ENCODE measurements at regions not wholly inside any gene's neighbourhood (a gene's known extent, or its start where the extent isn't known, plus 50 kb on each side); places are given as distances from the start of the nearest gene placed in this dataset.
A peak's percentile ranks its signal among the peaks of the same experiment; 100 is the strongest.

DNA sequence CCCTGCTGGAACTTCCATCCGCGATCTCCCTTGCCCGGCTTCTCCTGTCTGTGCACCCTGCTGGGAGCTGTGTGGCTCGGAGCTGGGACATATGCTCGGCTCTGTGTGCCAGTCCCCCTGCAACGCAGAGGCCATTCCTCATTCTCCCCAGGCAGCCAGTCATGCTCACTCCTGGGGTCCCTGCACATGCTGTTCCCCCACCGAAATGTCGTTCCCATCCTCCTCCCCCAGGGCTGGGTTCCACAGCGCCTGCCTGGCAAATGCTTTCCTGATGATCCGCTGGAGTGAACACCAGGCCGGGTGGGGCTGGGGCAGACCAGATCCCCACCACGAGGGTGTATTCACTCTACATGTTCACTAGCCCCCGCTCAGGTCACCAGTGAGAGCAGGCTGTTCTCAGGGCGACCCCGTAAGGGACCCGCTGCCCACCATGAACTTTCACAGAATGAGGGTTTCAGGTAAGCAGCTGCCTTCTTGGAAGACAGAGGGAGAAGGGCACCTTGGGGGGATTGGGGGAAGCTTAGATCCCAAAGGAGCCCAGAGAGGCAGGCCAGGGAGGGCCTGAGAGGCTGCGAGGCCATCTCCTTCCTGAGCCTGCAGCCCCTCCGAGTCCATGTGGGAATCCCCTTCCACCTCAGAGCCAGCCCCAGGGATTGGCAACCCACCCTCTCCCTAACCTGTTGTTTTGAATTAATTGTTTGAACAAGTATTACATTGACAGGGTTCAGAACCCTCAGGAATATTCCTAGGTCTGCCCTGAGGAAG, 88.7 kb upstream of the IQSEC1 start:
- Histone ChIP-seq H3K27me3 (ENCODE audit: control insufficient read depth, insufficient read depth, low read length) (no peaks in the 10 kb centered on the region), H3K4me3 (ENCODE audit: low read depth, low read length) (no peak overlapping the region), H3K4me1 (ENCODE audit: control insufficient read depth, insufficient read depth, low read length) (peaks cover 4% of the 10 kb centered on the region), H3K9ac (ENCODE audit: low read depth, low read length) (peak overlapping the region; percentile 12), H3K36me3 (ENCODE audit: control insufficient read depth, insufficient read depth, low read length) (no peaks in the 10 kb centered on the region), H3K9me3 (ENCODE audit: control insufficient read depth, insufficient read depth, low read length) (no peaks in the 10 kb centered on the region)

DNA sequence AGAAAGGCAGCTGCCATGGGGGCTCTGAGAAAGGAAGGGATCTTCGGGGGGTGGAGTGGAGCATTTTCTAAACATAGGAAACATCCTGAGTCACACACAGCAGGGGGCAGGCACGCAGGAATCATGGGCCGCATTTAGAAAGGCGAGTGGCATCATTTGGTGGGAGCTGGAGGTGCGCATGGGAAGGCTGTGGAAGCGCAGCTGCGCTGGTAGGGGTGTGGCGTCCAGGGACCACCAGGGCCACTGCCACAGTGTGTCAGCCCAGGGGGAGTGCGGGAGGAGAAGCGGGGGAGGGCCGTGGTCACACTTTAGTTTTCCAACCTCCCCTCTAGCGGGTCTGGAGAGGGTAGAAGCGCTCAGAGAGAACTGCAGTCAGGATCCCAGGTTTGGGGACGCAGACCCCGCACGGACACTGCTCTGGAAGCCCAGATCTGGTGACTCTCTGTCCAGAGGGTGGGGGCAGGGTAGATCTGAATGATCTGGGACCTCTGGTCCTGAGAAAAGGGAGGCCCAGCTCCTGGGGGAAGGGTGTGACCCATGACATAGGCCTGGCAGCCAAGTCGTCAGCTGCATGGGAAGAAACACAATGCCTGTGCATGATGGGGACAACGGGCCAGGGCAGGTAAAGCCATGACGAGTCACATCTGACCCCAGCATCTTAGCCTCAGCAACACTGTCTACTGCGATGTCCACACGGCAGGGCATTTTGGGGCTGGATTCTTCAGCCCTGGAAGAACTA, 88.0 kb upstream of the IQSEC1 start:
- no peaks in the 10 kb centered on the region for H3K27me3 ChIP-seq (ENCODE audit: control insufficient read depth, insufficient read depth, low read length)
- H3K9me3 ChIP-seq (ENCODE audit: control insufficient read depth, insufficient read depth, low read length), result no peaks in the 10 kb centered on the region
- H3K4me1 ChIP-seq (ENCODE audit: control insufficient read depth, insufficient read depth, low read length), result peaks cover 4% of the 10 kb centered on the region
- no peak overlapping the region for H3K9ac ChIP-seq (ENCODE audit: low read depth, low read length)
- no peak overlapping the region for H3K4me3 ChIP-seq (ENCODE audit: low read depth, low read length)
- H3K36me3 ChIP-seq (ENCODE audit: control insufficient read depth, insufficient read depth, low read length), result no peaks in the 10 kb centered on the region

DNA sequence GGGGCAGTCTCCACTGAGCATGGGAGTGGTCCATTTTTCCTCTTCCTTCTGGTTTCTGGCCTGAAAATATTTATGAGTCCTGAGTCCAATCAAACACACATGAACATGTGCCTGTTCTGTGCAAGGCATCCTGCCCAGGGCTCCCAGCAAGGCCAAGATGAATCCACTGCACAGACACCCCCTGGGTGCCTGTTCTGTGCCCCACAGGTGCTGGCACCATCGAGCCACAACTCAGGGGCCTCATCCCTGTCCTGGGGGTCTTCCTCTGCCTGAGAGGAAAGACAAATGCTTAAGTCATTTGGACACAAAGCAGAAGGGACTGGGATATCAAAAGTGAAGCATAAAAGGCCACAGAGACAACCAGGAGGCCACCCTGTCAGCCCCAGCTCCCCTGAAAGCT, 87.4 kb upstream of the IQSEC1 start:
- Histone ChIP-seq H3K4me3 (ENCODE audit: low read depth, low read length) (no peak overlapping the region), H3K27me3 (ENCODE audit: control insufficient read depth, insufficient read depth, low read length) (no peaks in the 10 kb centered on the region), H3K9me3 (ENCODE audit: control insufficient read depth, insufficient read depth, low read length) (no peaks in the 10 kb centered on the region), H3K36me3 (ENCODE audit: control insufficient read depth, insufficient read depth, low read length) (no peaks in the 10 kb centered on the region), H3K9ac (ENCODE audit: low read depth, low read length) (no peak overlapping the region), H3K4me1 (ENCODE audit: control insufficient read depth, insufficient read depth, low read length) (peaks cover 4% of the 10 kb centered on the region)

DNA sequence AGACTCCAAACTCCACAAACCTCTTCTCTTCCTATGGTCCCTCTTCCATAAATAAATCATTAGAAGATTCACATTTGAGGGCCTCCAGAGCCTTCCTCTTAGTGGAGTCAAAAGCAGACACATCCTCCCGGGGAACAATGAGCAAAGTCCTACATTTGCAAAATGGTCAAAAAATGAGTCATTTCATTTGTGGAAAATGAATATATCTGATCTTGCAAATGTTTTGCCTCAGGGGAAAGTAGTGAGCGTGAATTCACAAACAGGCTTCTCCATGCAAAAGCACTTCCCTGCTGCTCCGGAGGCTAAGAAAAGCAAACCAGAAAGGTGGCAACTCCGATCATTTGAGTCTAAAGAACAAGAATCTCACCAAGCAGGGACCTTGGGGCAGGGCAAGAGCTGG, 86.7 kb upstream of the IQSEC1 start:
- Histone ChIP-seq H3K9ac (ENCODE audit: low read depth, low read length) (no peak overlapping the region), H3K27me3 (ENCODE audit: control insufficient read depth, insufficient read depth, low read length) (no peaks in the 10 kb centered on the region), H3K36me3 (ENCODE audit: control insufficient read depth, insufficient read depth, low read length) (no peaks in the 10 kb centered on the region), H3K9me3 (ENCODE audit: control insufficient read depth, insufficient read depth, low read length) (no peaks in the 10 kb centered on the region), H3K4me1 (ENCODE audit: control insufficient read depth, insufficient read depth, low read length) (peaks cover 4% of the 10 kb centered on the region), H3K4me3 (ENCODE audit: low read depth, low read length) (no peak overlapping the region)

DNA sequence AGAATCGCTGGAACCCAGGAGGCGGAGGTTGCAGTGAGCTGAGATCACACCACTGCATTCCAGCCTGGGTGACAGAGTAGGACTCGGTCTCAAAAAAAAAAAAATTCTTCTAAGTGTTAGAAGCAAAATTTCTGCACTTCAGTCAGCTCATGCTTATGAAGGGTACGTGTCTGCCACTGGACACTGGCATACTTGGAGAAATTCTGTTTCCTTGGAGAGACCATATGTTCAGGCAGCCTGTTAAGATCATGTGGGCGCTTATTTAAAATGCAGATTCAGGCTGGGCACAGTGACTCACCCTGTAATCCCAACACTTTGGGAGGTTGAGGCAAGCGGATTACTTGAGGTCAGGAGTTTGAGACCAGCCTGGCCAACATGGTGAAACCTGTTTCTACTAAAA, 85.6 kb upstream of the IQSEC1 start:
- H3K4me1 ChIP-seq (ENCODE audit: control insufficient read depth, insufficient read depth, low read length), result peaks cover 4% of the 10 kb centered on the region
- no peaks in the 10 kb centered on the region for H3K36me3 ChIP-seq (ENCODE audit: control insufficient read depth, insufficient read depth, low read length)
- no peak overlapping the region for H3K9ac ChIP-seq (ENCODE audit: low read depth, low read length)
- no peak overlapping the region for H3K4me3 ChIP-seq (ENCODE audit: low read depth, low read length)
- no peaks in the 10 kb centered on the region for H3K9me3 ChIP-seq (ENCODE audit: control insufficient read depth, insufficient read depth, low read length)
- H3K27me3 ChIP-seq (ENCODE audit: control insufficient read depth, insufficient read depth, low read length), result no peaks in the 10 kb centered on the region

DNA sequence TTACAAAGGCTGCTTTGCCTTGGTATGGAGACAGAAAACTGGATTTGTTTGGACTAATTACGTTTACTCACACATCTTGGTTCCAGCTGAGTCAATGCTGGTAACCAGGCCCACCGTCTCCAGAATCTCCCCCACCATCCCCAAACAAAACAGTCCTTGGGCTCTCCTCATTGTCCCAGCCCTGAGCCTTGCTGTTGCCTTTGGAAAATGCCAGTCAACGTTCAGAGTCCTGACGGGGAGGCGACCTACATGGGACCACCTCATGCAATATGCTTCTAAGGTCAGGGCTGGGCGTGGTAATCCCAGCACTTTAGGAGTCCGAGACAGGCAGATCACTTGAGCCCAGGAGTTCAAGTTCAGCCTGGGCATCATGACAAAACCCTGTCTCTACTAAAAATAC, 85.2 kb upstream of the IQSEC1 start:
- Histone ChIP-seq H3K9ac (ENCODE audit: low read depth, low read length) (no peak overlapping the region), H3K9me3 (ENCODE audit: control insufficient read depth, insufficient read depth, low read length) (no peaks in the 10 kb centered on the region), H3K36me3 (ENCODE audit: control insufficient read depth, insufficient read depth, low read length) (no peaks in the 10 kb centered on the region), H3K27me3 (ENCODE audit: control insufficient read depth, insufficient read depth, low read length) (no peaks in the 10 kb centered on the region), H3K4me1 (ENCODE audit: control insufficient read depth, insufficient read depth, low read length) (peaks cover 4% of the 10 kb centered on the region), H3K4me3 (ENCODE audit: low read depth, low read length) (no peak overlapping the region)

DNA sequence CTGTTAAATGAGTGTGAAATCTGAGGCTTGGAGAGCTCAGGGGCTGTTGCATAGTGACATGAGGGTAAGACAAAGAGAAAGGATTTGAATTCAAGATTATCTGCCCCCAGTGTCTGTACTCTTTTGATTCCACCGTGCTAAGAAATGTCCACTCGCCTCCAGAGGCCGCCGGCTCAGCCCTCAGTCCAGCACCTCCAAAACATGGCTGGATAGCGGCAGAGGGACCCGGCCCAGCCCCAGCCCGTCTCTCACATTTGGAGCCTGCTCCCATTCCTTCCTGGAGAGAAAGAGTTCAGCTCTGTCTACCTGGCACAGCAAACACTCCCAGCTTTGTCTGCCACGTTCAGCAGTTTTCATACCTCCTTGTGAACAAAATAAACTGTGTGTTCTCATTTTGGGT, 84.8 kb upstream of the IQSEC1 start:
- no peaks in the 10 kb centered on the region for H3K27me3 ChIP-seq (ENCODE audit: control insufficient read depth, insufficient read depth, low read length)

DNA sequence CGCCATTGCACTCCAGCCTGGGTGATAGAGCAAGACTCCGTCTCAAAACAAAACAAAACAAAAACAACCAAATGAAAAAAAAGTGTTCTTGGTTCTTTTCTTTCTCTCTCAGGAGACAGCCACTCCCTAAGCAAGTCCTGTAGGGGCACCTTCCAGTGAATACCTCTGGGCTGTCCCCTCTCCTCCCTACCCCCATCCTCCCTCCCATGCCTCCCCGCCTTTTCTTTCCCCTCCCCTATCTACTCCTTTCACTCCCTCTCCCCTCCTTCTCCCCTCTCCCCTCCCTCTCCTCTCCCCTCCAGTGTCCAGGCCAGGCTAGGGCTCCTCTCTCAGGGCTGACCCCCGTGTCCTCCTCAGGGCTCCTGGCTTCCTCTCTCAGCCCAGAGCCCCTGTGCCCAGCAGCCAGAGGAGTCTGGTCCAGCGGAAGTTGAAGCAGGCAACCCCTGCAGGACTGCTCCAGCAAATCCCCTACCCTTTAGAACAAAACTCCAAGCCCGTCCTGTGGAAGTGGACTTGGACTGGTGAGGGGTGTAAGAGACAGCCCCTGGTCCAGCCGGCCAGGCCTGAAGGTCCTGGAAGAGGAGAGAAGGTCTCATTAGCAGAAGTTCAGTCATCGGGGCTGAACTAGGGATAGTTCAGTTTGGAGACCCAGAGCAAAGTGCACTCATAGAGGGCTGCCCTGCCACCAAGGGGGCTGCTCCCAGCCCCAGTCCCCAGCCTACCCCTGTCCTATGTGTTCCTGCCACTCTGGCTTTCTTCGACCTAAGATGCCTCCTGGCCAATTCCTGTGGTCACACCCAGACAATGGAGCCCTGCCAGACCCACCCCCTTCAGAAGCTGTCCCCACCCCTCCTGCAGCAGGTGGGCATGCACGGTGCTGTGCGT, 79.8 kb upstream of the IQSEC1 start:
- Histone ChIP-seq H3K9me3 (ENCODE audit: control insufficient read depth, insufficient read depth, low read length) (no peaks in the 10 kb centered on the region), H3K4me1 (ENCODE audit: control insufficient read depth, insufficient read depth, low read length) (no peaks in the 10 kb centered on the region), H3K9ac (ENCODE audit: low read depth, low read length) (no peak overlapping the region), H3K27me3 (ENCODE audit: control insufficient read depth, insufficient read depth, low read length) (no peaks in the 10 kb centered on the region), H3K4me3 (ENCODE audit: low read depth, low read length) (no peak overlapping the region), H3K36me3 (ENCODE audit: control insufficient read depth, insufficient read depth, low read length) (no peaks in the 10 kb centered on the region)

More for the DNA sequence above, 84.8 kb upstream of the IQSEC1 start:
- Histone ChIP-seq H3K9me3 (ENCODE audit: control insufficient read depth, insufficient read depth, low read length) (no peaks in the 10 kb centered on the region), H3K4me3 (ENCODE audit: low read depth, low read length) (no peak overlapping the region), H3K4me1 (ENCODE audit: control insufficient read depth, insufficient read depth, low read length) (peaks cover 4% of the 10 kb centered on the region), H3K36me3 (ENCODE audit: control insufficient read depth, insufficient read depth, low read length) (no peaks in the 10 kb centered on the region), H3K9ac (ENCODE audit: low read depth, low read length) (no peak overlapping the region)

DNA sequence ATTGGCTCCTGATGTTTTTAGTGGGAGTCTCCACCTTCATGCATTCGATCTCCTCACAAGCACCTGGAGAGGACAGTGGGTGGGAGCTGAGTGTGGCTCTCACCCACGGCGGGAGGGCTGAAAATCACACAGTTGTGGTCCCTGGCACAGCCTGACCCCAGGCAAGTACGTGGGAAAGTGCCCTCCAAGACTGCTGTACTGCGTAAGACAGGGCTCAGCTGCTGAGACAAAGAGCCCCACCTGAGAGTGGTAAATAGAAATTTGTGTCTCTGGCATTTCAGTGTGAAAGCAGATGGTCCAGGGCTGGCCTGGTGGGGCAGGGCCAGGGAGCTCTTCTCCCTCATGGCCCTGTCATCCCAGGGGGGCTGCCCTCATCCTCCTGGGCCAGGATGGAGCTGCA, 77.4 kb upstream of the IQSEC1 start:
- Histone ChIP-seq H3K9me3 (ENCODE audit: control insufficient read depth, insufficient read depth, low read length) (no peaks in the 10 kb centered on the region), H3K4me1 (ENCODE audit: control insufficient read depth, insufficient read depth, low read length) (no peaks in the 10 kb centered on the region), H3K36me3 (ENCODE audit: control insufficient read depth, insufficient read depth, low read length) (no peaks in the 10 kb centered on the region), H3K9ac (ENCODE audit: low read depth, low read length) (no peak overlapping the region), H3K27me3 (ENCODE audit: control insufficient read depth, insufficient read depth, low read length) (no peaks in the 10 kb centered on the region), H3K4me3 (ENCODE audit: low read depth, low read length) (no peak overlapping the region)

DNA sequence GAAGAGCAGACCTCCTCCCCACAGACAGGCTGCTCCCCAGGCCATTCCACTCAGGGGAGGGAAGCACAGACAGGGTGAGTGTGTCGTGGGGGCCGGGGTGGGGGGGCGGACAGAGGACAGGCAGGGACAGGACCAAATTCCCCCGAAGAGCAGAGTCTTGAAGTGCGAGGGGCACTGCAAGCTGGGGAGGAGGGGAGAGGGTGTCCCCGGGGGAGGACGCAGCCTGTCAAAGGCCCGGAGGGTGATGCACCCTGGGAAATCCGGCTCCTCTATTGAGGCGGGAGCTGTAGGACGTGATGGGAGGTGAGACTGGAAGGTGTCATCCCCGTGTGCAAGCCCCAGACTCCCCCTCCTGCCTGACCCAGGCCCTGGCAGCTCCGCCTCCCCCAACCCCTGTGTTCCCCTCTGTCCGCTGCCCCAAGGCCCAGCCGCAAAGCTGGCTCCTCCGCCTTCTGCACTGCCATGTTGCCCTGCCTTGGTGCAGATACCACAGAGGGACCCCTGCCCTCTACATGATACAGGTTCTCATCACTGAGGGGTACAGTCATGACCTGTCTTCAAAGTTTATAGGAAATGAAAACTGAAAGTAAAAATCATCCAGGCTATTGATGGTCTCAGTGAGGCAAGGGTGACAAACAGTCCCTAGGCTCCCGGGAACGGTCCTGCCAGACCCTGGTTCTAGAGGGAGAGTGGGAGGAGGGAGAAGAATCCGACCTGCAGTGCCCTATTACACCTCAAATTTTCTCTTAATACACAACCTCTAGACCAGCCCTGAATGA, 76.3 kb upstream of the IQSEC1 start:
- Histone ChIP-seq H3K4me3 (ENCODE audit: low read depth, low read length) (no peak overlapping the region), H3K9ac (ENCODE audit: low read depth, low read length) (no peak overlapping the region), H3K36me3 (ENCODE audit: control insufficient read depth, insufficient read depth, low read length) (no peaks in the 10 kb centered on the region), H3K27me3 (ENCODE audit: control insufficient read depth, insufficient read depth, low read length) (no peaks in the 10 kb centered on the region), H3K4me1 (ENCODE audit: control insufficient read depth, insufficient read depth, low read length) (no peaks in the 10 kb centered on the region), H3K9me3 (ENCODE audit: control insufficient read depth, insufficient read depth, low read length) (no peaks in the 10 kb centered on the region)
